Endodermal cell (in vitro differentiated cells): ENCODE measurements at regions not wholly inside any gene's neighbourhood (a gene's known extent, or its start where the extent isn't known, plus 50 kb on each side); places are given as distances from the start of the nearest gene placed in this dataset.
A peak's percentile ranks its signal among the peaks of the same experiment; 100 is the strongest.

Experiments used
- DNase-seq: peaks from one replicate; pipeline ENCODE4 v3.0.0-alpha.2; 2017
- H3K27ac ChIP-seq: 2 replicates; pipeline ENCODE4 v1.5.1; 2013; ENCODE audit warnings: mild to moderate bottlenecking, low read depth, low read length, moderate library complexity
- H3K27me3 ChIP-seq: 2 replicates; pipeline ENCODE4 v1.6.1; 2013; ENCODE audit warnings: mild to moderate bottlenecking, low read length, moderate library complexity; ENCODE audit not compliant: insufficient read depth, control insufficient read depth, poor library complexity, severe bottlenecking
- H3K36me3 ChIP-seq: 2 replicates; pipeline ENCODE4 v1.7.0; 2013; ENCODE audit warnings: mild to moderate bottlenecking, low read length, moderate library complexity; ENCODE audit not compliant: control insufficient read depth, insufficient read depth
- H3K4me1 ChIP-seq: one replicate; pipeline ENCODE4 v1.7.0; 2013; ENCODE audit warnings: low read length; ENCODE audit not compliant: control insufficient read depth, insufficient read depth
- H3K4me3 ChIP-seq: 2 replicates; pipeline ENCODE4 v1.5.1; 2013; ENCODE audit warnings: mild to moderate bottlenecking, low read length, moderate library complexity
- H3K9ac ChIP-seq: 2 replicates; pipeline ENCODE4 v1.6.1; 2013; ENCODE audit warnings: mild to moderate bottlenecking, low read length, moderate library complexity; ENCODE audit not compliant: poor library complexity, severe bottlenecking; ENCODE audit errors: extremely low read depth
- H3K9me3 ChIP-seq: 2 replicates; pipeline ENCODE4 v1.6.1; 2013; ENCODE audit warnings: mild to moderate bottlenecking, low read length, moderate library complexity; ENCODE audit not compliant: control insufficient read depth
- H3K27ac Mint-ChIP-seq: 2 replicates; pipeline ENCODE4 v1.8.0; 2020; ENCODE audit warnings: mixed read lengths
- H3K27me3 Mint-ChIP-seq: 2 replicates; pipeline ENCODE4 v1.8.0; 2021; ENCODE audit warnings: mild to moderate bottlenecking, mixed read lengths; ENCODE audit not compliant: insufficient read depth
- H3K36me3 Mint-ChIP-seq: 2 replicates; pipeline ENCODE4 v1.8.0; 2020; ENCODE audit warnings: low read depth, mixed read lengths
- H3K4me1 Mint-ChIP-seq: 2 replicates; pipeline ENCODE4 v1.8.0; 2020; ENCODE audit warnings: mixed read lengths
- H3K4me3 Mint-ChIP-seq: 2 replicates; pipeline ENCODE4 v1.8.0; 2020; ENCODE audit warnings: mild to moderate bottlenecking, moderate library complexity, mixed read lengths
- H3K9me3 Mint-ChIP-seq: 2 replicates; pipeline ENCODE4 v1.8.0; 2020; ENCODE audit warnings: mild to moderate bottlenecking, mixed read lengths
- WGBS, 2 experiments: methylation state at CpG; one replicate each; pipeline versions ENCODE4 v1.1.5 to v1.1.7; 2013; ENCODE audit warnings: missing lambda C conversion rate in 2 of 2, mixed read lengths in 1 of 2; ENCODE audit not compliant: insufficient coverage in 1 of 2, insufficient read length in 1 of 2; 5-methylcytosine and 5-hydroxymethylcytosine counted together
- TF ChIP-seq, protein P1 (sequence below): fragments of 200-600 bp; sonication (generic); conservative IDR thresholded peaks from 2 replicates; pipeline ENCODE4 v1.5.0; 2021; ENCODE audit warnings: antibody characterized with exemption, mild to moderate bottlenecking

- H3K4me3 Mint-ChIP-seq = no peak overlapping the region
- H3K27me3 Mint-ChIP-seq = peaks cover 8% of the 10 kb centered on the region
- Histone ChIP-seq H3K27ac (no peak overlapping the region), H3K4me3 (no peak overlapping the region), H3K9ac (no peak overlapping the region), H3K27me3 (no peaks in the 10 kb centered on the region), H3K4me1 (peaks cover 8% of the 10 kb centered on the region), H3K9me3 (no peaks in the 10 kb centered on the region), H3K36me3 (no peaks in the 10 kb centered on the region)
- no peak for DNase-seq
- no peaks in the 10 kb centered on the region for H3K9me3 Mint-ChIP-seq
- H3K27ac Mint-ChIP-seq = no peak overlapping the region
- H3K36me3 Mint-ChIP-seq = no peaks in the 10 kb centered on the region
- peaks cover 52% of the 10 kb centered on the region for H3K4me1 Mint-ChIP-seq
- TF ChIP-seq, protein P1, sequence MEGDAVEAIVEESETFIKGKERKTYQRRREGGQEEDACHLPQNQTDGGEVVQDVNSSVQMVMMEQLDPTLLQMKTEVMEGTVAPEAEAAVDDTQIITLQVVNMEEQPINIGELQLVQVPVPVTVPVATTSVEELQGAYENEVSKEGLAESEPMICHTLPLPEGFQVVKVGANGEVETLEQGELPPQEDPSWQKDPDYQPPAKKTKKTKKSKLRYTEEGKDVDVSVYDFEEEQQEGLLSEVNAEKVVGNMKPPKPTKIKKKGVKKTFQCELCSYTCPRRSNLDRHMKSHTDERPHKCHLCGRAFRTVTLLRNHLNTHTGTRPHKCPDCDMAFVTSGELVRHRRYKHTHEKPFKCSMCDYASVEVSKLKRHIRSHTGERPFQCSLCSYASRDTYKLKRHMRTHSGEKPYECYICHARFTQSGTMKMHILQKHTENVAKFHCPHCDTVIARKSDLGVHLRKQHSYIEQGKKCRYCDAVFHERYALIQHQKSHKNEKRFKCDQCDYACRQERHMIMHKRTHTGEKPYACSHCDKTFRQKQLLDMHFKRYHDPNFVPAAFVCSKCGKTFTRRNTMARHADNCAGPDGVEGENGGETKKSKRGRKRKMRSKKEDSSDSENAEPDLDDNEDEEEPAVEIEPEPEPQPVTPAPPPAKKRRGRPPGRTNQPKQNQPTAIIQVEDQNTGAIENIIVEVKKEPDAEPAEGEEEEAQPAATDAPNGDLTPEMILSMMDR = no peak
- 98% methylated on average over 4 of the region's 4 CpGs; no CpG with 5 or more reads in 1 of the 2 experiments for WGBS, 2 experiments
Measured at GRCh38 chr7:131630427-131630826, 74.0 kb upstream of the PODXL start.

DNA sequence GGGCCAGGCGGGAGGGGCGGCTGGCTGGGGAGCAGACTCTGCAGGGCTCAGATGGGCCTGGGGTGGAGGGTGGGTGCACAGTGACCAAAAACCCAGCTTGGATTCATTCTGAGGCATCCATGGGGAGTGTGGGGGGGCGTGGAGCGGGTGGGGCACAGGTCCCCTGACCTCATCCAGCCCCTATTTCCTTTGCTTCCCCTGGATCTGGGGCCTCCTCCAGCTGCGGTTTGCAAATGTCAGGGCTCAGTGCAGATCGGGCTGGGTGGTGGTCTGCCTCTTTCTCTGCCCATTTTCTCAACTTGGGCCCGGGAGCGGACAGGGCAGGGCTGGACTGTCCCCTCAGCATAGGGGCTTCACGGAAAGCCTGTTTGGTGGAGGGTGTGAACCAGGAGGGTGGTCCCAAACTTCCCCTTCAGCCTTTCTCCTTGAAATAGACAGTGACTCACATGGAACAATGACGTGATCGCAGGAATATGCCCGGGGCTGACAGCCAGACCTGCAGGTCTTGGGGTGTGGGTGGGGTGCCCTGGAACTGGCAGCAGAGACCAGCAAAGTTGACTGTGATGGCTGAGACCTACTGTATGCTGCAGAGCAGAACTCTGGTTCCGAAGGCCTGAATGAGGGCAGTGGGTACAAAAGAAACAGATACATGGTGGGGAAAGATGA lies 72.9 kb upstream of the PODXL start:
- no peak overlapping the region for H3K4me3 Mint-ChIP-seq
- TF ChIP-seq, protein P1 = no peak
- Histone ChIP-seq H3K9ac (no peak overlapping the region), H3K4me1 (peaks cover 17% of the 10 kb centered on the region), H3K27ac (no peak overlapping the region), H3K36me3 (no peaks in the 10 kb centered on the region), H3K27me3 (no peaks in the 10 kb centered on the region), H3K4me3 (no peak overlapping the region), H3K9me3 (no peaks in the 10 kb centered on the region)
- peaks cover 59% of the 10 kb centered on the region for H3K4me1 Mint-ChIP-seq
- 81 to 93% methylated on average over 9 to 13 of the region's 13 CpGs for WGBS, 2 experiments
- H3K27me3 Mint-ChIP-seq = peaks cover 8% of the 10 kb centered on the region
- no peaks in the 10 kb centered on the region for H3K36me3 Mint-ChIP-seq
- no peaks in the 10 kb centered on the region for H3K9me3 Mint-ChIP-seq
- H3K27ac Mint-ChIP-seq = no peak overlapping the region
- DNase-seq = peak; percentile 48

- no peaks in the 10 kb centered on the region for H3K27me3 ChIP-seq
- H3K9me3 Mint-ChIP-seq = no peaks in the 10 kb centered on the region
- no peak overlapping the region for H3K4me3 ChIP-seq
- no peak overlapping the region for H3K27ac ChIP-seq
- H3K4me3 Mint-ChIP-seq = no peak overlapping the region
- H3K4me1 ChIP-seq = peaks cover 22% of the 10 kb centered on the region
- peaks cover 8% of the 10 kb centered on the region for H3K27me3 Mint-ChIP-seq
- no peaks in the 10 kb centered on the region for H3K36me3 ChIP-seq
- 80 to 89% methylated on average over 8 of the region's 8 CpGs for WGBS, 2 experiments
- H3K36me3 Mint-ChIP-seq = no peaks in the 10 kb centered on the region
- H3K9me3 ChIP-seq = no peaks in the 10 kb centered on the region
- peak overlapping the region; percentile 19 for H3K27ac Mint-ChIP-seq
- peak; percentile 46 for DNase-seq
- peaks cover 60% of the 10 kb centered on the region for H3K4me1 Mint-ChIP-seq
- TF ChIP-seq, protein P1 = no peak
- no peak overlapping the region for H3K9ac ChIP-seq
Measured at GRCh38 chr7:131628634-131629033, 72.2 kb upstream of the PODXL start.
